GM12878 (cell line): ENCODE measurements at regions not wholly inside any gene's neighbourhood (a gene's known extent, or its start where the extent isn't known, plus 50 kb on each side); places are given as distances from the start of the nearest gene placed in this dataset.

Experiments
- ASH2L ChIP-seq: fragments of 300-600, 200-600 bp; sonication (generic); IDR thresholded peaks from 2 replicates; pipeline ENCODE4 v1.6.1; 2017; ENCODE audit warnings: low read depth, mild to moderate bottlenecking, borderline replicate concordance
- CHD4 ChIP-seq: fragments of 200-600 bp; sonication (generic); IDR thresholded peaks from 2 replicates; pipeline ENCODE4 v1.6.1; 2016; ENCODE audit warnings: mild to moderate bottlenecking
- IRF4 ChIP-seq: IDR thresholded peaks from 2 replicates; pipeline ENCODE4 v1.6.1; 2011; ENCODE audit warnings: low read depth, low read length
- JUNB ChIP-seq: IDR thresholded peaks from 2 replicates; pipeline ENCODE4 v1.6.1; 2016; ENCODE audit warnings: antibody characterized with exemption, mild to moderate bottlenecking
- MXI1 ChIP-seq: fragments of 150-350 bp; IDR thresholded peaks from 2 replicates; pipeline ENCODE4 v1.6.1; 2011; ENCODE audit warnings: low read depth, mild to moderate bottlenecking, inconsistent platforms, low read length, improper control_type of control experiment
- NR2F1 ChIP-seq: fragments of 450-650 bp; conservative IDR thresholded peaks from 2 replicates; pipeline ENCODE4 v1.6.1; 2017; ENCODE audit warnings: mild to moderate bottlenecking
- POLR2A ChIP-seq: IDR thresholded peaks from 2 replicates; pipeline ENCODE4 v1.6.1; 2011; ENCODE audit warnings: low read depth, mild to moderate bottlenecking, low read length
- POLR2AphosphoS2 ChIP-seq: IDR thresholded peaks from 2 replicates; pipeline ENCODE4 v1.6.1; 2011; ENCODE audit warnings: low read depth, mild to moderate bottlenecking, low read length, improper control_type of control experiment, moderate library complexity
- TAF1 ChIP-seq: IDR thresholded peaks from 2 replicates; pipeline ENCODE4 v1.6.1; 2011; ENCODE audit warnings: mild to moderate bottlenecking, low read depth, low read length, borderline replicate concordance
- TCF7 ChIP-seq: IDR thresholded peaks from 2 replicates; pipeline ENCODE4 v1.6.1; 2014; ENCODE audit warnings: antibody characterized with exemption, borderline replicate concordance
- TF ChIP-seq, protein P1 (sequence below): IDR thresholded peaks from 2 replicates; pipeline ENCODE4 v1.6.1; 2012; ENCODE audit warnings: mild to moderate bottlenecking, low read depth, low read length
- TF ChIP-seq, protein P2 (sequence below), 3 experiments: IDR thresholded peaks in 2 of 3; conservative IDR thresholded peaks in 1 of 3; 2 replicates each; pipeline ENCODE4 v1.5.1; 2011; ENCODE audit warnings: low read depth in 3 of 3, low read length in 3 of 3, mild to moderate bottlenecking in 3 of 3, control low read depth in 2 of 3, moderate library complexity in 2 of 3, inconsistent platforms in 1 of 3, mixed read lengths in 1 of 3; ENCODE audit not compliant: control insufficient read depth in 2 of 3, insufficient read depth in 1 of 3; ENCODE audit errors: extremely low read depth in 1 of 3
- TF ChIP-seq, protein P3 (sequence below): IDR thresholded peaks from 2 replicates; pipeline ENCODE4 v1.6.1; 2011; ENCODE audit warnings: low read depth, mild to moderate bottlenecking, low read length, moderate library complexity, borderline replicate concordance; ENCODE audit errors: extremely low read depth
- TF ChIP-seq, protein P4 (sequence below): IDR thresholded peaks from 2 replicates; pipeline ENCODE4 v1.6.1; 2011; ENCODE audit warnings: low read depth, low read length, improper control_type of control experiment, borderline replicate concordance

DNA sequence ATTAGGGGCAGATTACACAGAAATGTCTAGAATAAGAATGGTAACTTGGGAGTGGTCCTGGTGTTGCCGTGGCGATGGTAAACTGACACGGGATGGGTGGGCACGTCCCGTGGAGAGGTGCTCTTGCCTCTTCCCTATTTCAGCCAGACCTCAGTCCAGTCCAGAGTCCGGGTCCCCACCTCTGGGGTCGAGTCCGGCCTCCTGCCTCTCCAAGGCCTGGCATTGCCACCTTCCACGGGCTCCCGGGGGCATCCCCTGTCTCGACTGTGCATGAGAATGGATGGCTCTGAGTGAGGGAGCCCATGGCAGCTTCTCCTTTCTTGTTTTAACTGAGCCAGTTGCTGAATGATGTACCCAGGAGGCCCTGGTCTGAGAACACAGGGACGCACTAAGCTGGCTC, 142.3 kb downstream of the SOX1 start:
- TF ChIP-seq, protein P1, sequence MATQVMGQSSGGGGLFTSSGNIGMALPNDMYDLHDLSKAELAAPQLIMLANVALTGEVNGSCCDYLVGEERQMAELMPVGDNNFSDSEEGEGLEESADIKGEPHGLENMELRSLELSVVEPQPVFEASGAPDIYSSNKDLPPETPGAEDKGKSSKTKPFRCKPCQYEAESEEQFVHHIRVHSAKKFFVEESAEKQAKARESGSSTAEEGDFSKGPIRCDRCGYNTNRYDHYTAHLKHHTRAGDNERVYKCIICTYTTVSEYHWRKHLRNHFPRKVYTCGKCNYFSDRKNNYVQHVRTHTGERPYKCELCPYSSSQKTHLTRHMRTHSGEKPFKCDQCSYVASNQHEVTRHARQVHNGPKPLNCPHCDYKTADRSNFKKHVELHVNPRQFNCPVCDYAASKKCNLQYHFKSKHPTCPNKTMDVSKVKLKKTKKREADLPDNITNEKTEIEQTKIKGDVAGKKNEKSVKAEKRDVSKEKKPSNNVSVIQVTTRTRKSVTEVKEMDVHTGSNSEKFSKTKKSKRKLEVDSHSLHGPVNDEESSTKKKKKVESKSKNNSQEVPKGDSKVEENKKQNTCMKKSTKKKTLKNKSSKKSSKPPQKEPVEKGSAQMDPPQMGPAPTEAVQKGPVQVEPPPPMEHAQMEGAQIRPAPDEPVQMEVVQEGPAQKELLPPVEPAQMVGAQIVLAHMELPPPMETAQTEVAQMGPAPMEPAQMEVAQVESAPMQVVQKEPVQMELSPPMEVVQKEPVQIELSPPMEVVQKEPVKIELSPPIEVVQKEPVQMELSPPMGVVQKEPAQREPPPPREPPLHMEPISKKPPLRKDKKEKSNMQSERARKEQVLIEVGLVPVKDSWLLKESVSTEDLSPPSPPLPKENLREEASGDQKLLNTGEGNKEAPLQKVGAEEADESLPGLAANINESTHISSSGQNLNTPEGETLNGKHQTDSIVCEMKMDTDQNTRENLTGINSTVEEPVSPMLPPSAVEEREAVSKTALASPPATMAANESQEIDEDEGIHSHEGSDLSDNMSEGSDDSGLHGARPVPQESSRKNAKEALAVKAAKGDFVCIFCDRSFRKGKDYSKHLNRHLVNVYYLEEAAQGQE = no peak
- TF ChIP-seq POLR2A (no peak), ASH2L (no peak), POLR2AphosphoS2 (no peak), TCF7 (no peak), CHD4 (no peak), NR2F1 (no peak), MXI1 (no peak), IRF4 (no peak), JUNB (no peak), TAF1 (no peak)
- TF ChIP-seq, protein P2, sequence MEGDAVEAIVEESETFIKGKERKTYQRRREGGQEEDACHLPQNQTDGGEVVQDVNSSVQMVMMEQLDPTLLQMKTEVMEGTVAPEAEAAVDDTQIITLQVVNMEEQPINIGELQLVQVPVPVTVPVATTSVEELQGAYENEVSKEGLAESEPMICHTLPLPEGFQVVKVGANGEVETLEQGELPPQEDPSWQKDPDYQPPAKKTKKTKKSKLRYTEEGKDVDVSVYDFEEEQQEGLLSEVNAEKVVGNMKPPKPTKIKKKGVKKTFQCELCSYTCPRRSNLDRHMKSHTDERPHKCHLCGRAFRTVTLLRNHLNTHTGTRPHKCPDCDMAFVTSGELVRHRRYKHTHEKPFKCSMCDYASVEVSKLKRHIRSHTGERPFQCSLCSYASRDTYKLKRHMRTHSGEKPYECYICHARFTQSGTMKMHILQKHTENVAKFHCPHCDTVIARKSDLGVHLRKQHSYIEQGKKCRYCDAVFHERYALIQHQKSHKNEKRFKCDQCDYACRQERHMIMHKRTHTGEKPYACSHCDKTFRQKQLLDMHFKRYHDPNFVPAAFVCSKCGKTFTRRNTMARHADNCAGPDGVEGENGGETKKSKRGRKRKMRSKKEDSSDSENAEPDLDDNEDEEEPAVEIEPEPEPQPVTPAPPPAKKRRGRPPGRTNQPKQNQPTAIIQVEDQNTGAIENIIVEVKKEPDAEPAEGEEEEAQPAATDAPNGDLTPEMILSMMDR (IDR thresholded peaks at IDR 0.05 in 2 of 3, conservative IDR thresholded peaks at IDR 0.05 in 1 of 3; ENCODE audit: control insufficient read depth in 2 of 3, extremely low read depth in 1 of 3, insufficient read depth in 1 of 3, low read depth in 3 of 3, low read length in 3 of 3) = no peak
- TF ChIP-seq, protein P3, sequence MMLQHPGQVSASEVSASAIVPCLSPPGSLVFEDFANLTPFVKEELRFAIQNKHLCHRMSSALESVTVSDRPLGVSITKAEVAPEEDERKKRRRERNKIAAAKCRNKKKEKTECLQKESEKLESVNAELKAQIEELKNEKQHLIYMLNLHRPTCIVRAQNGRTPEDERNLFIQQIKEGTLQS = no peak
- TF ChIP-seq, protein P4, sequence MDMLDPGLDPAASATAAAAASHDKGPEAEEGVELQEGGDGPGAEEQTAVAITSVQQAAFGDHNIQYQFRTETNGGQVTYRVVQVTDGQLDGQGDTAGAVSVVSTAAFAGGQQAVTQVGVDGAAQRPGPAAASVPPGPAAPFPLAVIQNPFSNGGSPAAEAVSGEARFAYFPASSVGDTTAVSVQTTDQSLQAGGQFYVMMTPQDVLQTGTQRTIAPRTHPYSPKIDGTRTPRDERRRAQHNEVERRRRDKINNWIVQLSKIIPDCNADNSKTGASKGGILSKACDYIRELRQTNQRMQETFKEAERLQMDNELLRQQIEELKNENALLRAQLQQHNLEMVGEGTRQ = no peak
